ENCODE measurements at regions not wholly inside any gene's neighbourhood (a gene's known extent, or its start where the extent isn't known, plus 50 kb on each side); places are given as distances from the start of the nearest gene placed in this dataset.

GRCh38 chr4:133247861-133248260, 98.8 kb downstream of the PCDH10 start:
- H3K27me3 ChIP-seq (ENCODE audit: control insufficient read depth in 4 of 4, insufficient read depth in 4 of 4, low read length in 3 of 4): no peaks in the 10 kb centered on the region
- no peaks in the 10 kb centered on the region for H3K36me3 ChIP-seq (ENCODE audit: control insufficient read depth in 4 of 4, insufficient read depth in 3 of 4, low read depth in 1 of 4, low read length in 3 of 4)
- 84% methylated on average over 2 of the region's 2 CpGs for WGBS
- DNase-seq (ENCODE audit: low spot score): no peak
- H3K27ac ChIP-seq (ENCODE audit: low read depth in 1 of 2, low read length in 2 of 2): no peak overlapping the region
- no peak overlapping the region for H3K9ac ChIP-seq (ENCODE audit: low read depth in 1 of 2, low read length in 2 of 2)
- H3K9me3 ChIP-seq (ENCODE audit: control insufficient read depth in 4 of 4, low read length in 3 of 4): no peaks in the 10 kb centered on the region
- no peaks in the 10 kb centered on the region for H3K4me1 ChIP-seq (ENCODE audit: control insufficient read depth in 4 of 4, insufficient read depth in 4 of 4, low read length in 3 of 4)
- H3K4me3 ChIP-seq (ENCODE audit: low read depth in 1 of 3, low read length in 3 of 3): no peak overlapping the region
- TF ChIP-seq HNF4G (IDR thresholded peaks at IDR 0.05) (no peak), RAD21 (IDR thresholded peaks at IDR 0.05) (no peak), ZBTB33 (IDR thresholded peaks at IDR 0.05) (no peak), MAX (IDR thresholded peaks at IDR 0.05) (no peak), HNF4A (conservative IDR thresholded peaks at IDR 0.05) (no peak), SP1 (IDR thresholded peaks at IDR 0.05) (no peak), FOXA1 (IDR thresholded peaks at IDR 0.05) (no peak), ATF3 (IDR thresholded peaks at IDR 0.05) (no peak), EGR1 (IDR thresholded peaks at IDR 0.05; ENCODE audit: low read depth in 2 of 2) (no peak), FOXA2 (IDR thresholded peaks at IDR 0.05) (no peak), NR2F2 (IDR thresholded peaks at IDR 0.05) (no peak), RXRA (IDR thresholded peaks at IDR 0.05) (no peak), YY1 (IDR thresholded peaks at IDR 0.05) (no peak), JUND (IDR thresholded peaks at IDR 0.05) (no peak), REST (IDR thresholded peaks at IDR 0.05) (no peak), TAF1 (conservative IDR thresholded peaks at IDR 0.05) (no peak), CTCF (IDR thresholded peaks at IDR 0.05; ENCODE audit: low read depth, low read length, missing input control) (no peak), GABPA (IDR thresholded peaks at IDR 0.05 in 1 of 2, conservative IDR thresholded peaks at IDR 0.05 in 1 of 2) (no peak)
